GM19025 (cell line): ENCODE measurements at regions not wholly inside any gene's neighbourhood (a gene's known extent, or its start where the extent isn't known, plus 50 kb on each side); places are given as distances from the start of the nearest gene placed in this dataset.

ENCODE experiments used
- ATAC-seq: cut with Tn5 transposase; IDR thresholded peaks from one replicate; pipeline ENCODE4 v1.9.1; 2021; ENCODE audit warnings: mild to moderate bottlenecking, low read depth, moderate library complexity; ENCODE audit not compliant: unreplicated experiment

GRCh38 chr16:79923431-79923830 lies 322.9 kb upstream of the MAF start:
- no peak for ATAC-seq

GRCh38 chr16:79920685-79921084 lies 320.1 kb upstream of the MAF start:
- ATAC-seq, result no peak

GRCh38 chr16:79918916-79919315 lies 318.4 kb upstream of the MAF start:
- ATAC-seq, result no peak

GRCh38 chr16:79915761-79916160 lies 315.2 kb upstream of the MAF start:
- ATAC-seq, result no peak

- no peak for ATAC-seq
These were observed 314.6 kb upstream of the MAF start for GRCh38 chr16:79914961-79915720.

- ATAC-seq, result no peak
These were observed 312.2 kb upstream of the MAF start for GRCh38 chr16:79912592-79913310.

- no peak for ATAC-seq
These were observed 311.1 kb upstream of the MAF start for GRCh38 chr16:79911660-79912059.

GRCh38 chr16:79909571-79909970 lies 309.0 kb upstream of the MAF start:
- ATAC-seq, result no peak

GRCh38 chr16:79903471-79903870 lies 302.9 kb upstream of the MAF start:
- ATAC-seq, result no peak

- ATAC-seq, result no peak
These were observed 301.8 kb upstream of the MAF start for GRCh38 chr16:79902351-79902750.

- ATAC-seq, result no peak
These were observed 301.0 kb upstream of the MAF start for GRCh38 chr16:79901522-79901921.

- ATAC-seq, result no peak
These were observed 299.2 kb upstream of the MAF start for GRCh38 chr16:79899716-79900115.

GRCh38 chr16:79899316-79899715 lies 298.8 kb upstream of the MAF start:
- no peak for ATAC-seq

GRCh38 chr16:79898703-79899102 lies 298.2 kb upstream of the MAF start:
- no peak for ATAC-seq

GRCh38 chr16:79897453-79898146 lies 297.1 kb upstream of the MAF start:
- no peak for ATAC-seq

GRCh38 chr16:79897104-79897452 lies 296.5 kb upstream of the MAF start:
- ATAC-seq, result no peak

GRCh38 chr16:79895917-79896203 lies 295.3 kb upstream of the MAF start:
- no peak for ATAC-seq

- no peak for ATAC-seq
These were observed 294.7 kb upstream of the MAF start for GRCh38 chr16:79895053-79895916.

GRCh38 chr16:79893445-79893844 lies 292.9 kb upstream of the MAF start:
- ATAC-seq, result no peak

- no peak for ATAC-seq
These were observed 291.7 kb upstream of the MAF start for GRCh38 chr16:79892278-79892677.

GRCh38 chr16:79891458-79891857 lies 290.9 kb upstream of the MAF start:
- ATAC-seq, result no peak
